H9 (cell line): ENCODE measurements at regions not wholly inside any gene's neighbourhood (a gene's known extent, or its start where the extent isn't known, plus 50 kb on each side); places are given as distances from the start of the nearest gene placed in this dataset.

Experiments used
- DNase-seq: peaks from one replicate; pipeline ENCODE4 v3.0.0-alpha.2; 2017
- H2AFZ ChIP-seq: one replicate; pipeline ENCODE4 v1.6.1; 2013; ENCODE audit warnings: mild to moderate bottlenecking, low read length, control low read depth, moderate library complexity
- H2AK5ac ChIP-seq: 2 replicates; pipeline ENCODE4 v1.6.1; 2013; ENCODE audit warnings: low read length, control low read depth, mixed read lengths; ENCODE audit not compliant: insufficient read length
- H2BK120ac ChIP-seq: one replicate; pipeline ENCODE4 v1.6.1; 2013; ENCODE audit warnings: low read depth, mild to moderate bottlenecking, low read length, control low read depth, inconsistent platforms; ENCODE audit not compliant: poor library complexity, severe bottlenecking
- H2BK12ac ChIP-seq: 2 replicates; pipeline ENCODE4 v1.6.1; 2013; ENCODE audit warnings: low read length, control low read depth, mixed read lengths, low read depth; ENCODE audit not compliant: insufficient read length
- H2BK15ac ChIP-seq: 2 replicates; pipeline ENCODE4 v1.6.1; 2013; ENCODE audit warnings: low read depth, low read length, control low read depth
- H2BK20ac ChIP-seq: one replicate; pipeline ENCODE4 v1.6.1; 2013; ENCODE audit warnings: low read depth, mild to moderate bottlenecking, low read length, control low read depth, inconsistent platforms; ENCODE audit not compliant: poor library complexity, severe bottlenecking
- H2BK5ac ChIP-seq: 2 replicates; pipeline ENCODE4 v1.6.1; 2013; ENCODE audit warnings: low read length, control low read depth, mixed read lengths; ENCODE audit not compliant: insufficient read length
- H3K14ac ChIP-seq: 2 replicates; pipeline ENCODE4 v1.6.1; 2013; ENCODE audit warnings: low read length, control low read depth; ENCODE audit not compliant: insufficient read depth
- H3K18ac ChIP-seq: 2 replicates; pipeline ENCODE4 v1.6.1; 2013; ENCODE audit warnings: low read depth, mild to moderate bottlenecking, mixed read lengths, low read length, control low read depth; ENCODE audit not compliant: insufficient read length
- H3K23ac ChIP-seq: 2 replicates; pipeline ENCODE4 v1.6.1; 2013; ENCODE audit warnings: low read length, control low read depth, mixed read lengths, low read depth; ENCODE audit not compliant: insufficient read length
- H3K23me2 ChIP-seq: 2 replicates; pipeline ENCODE4 v1.6.1; 2013; ENCODE audit warnings: low read depth, mild to moderate bottlenecking, mixed read lengths, low read length, control low read depth; ENCODE audit not compliant: insufficient read length, poor library complexity, severe bottlenecking
- H3K27ac ChIP-seq: 2 replicates; pipeline ENCODE4 v1.5.1; 2013; ENCODE audit warnings: low read length, control low read depth, mixed read lengths, low read depth; ENCODE audit not compliant: insufficient read length
- H3K27me3 ChIP-seq: 2 replicates; pipeline ENCODE4 v1.6.1; 2013; ENCODE audit warnings: low read length, control low read depth, inconsistent platforms; ENCODE audit not compliant: insufficient read depth
- H3K4ac ChIP-seq: 2 replicates; pipeline ENCODE4 v1.6.1; 2013; ENCODE audit warnings: low read depth, mild to moderate bottlenecking, control low read depth, inconsistent platforms, low read length, moderate library complexity
- H3K4me1 ChIP-seq: 2 replicates; pipeline ENCODE4 v1.6.1; 2013; ENCODE audit warnings: low read length, control low read depth, inconsistent platforms; ENCODE audit not compliant: insufficient read depth
- H3K4me2 ChIP-seq: 2 replicates; pipeline ENCODE4 v1.6.1; 2013; ENCODE audit warnings: low read length, control low read depth, mixed read lengths; ENCODE audit not compliant: insufficient read length, insufficient read depth
- H3K56ac ChIP-seq: 2 replicates; pipeline ENCODE4 v1.6.1; 2013; ENCODE audit warnings: low read depth, mild to moderate bottlenecking, mixed read lengths, low read length, control low read depth; ENCODE audit not compliant: insufficient read length
- H3K79me1 ChIP-seq: 2 replicates; pipeline ENCODE4 v1.6.1; 2013; ENCODE audit warnings: low read depth, mild to moderate bottlenecking, moderate library complexity, low read length, control low read depth, inconsistent platforms; ENCODE audit not compliant: insufficient read depth, poor library complexity, severe bottlenecking
- H3K79me2 ChIP-seq: 2 replicates; pipeline ENCODE4 v1.6.1; 2013; ENCODE audit warnings: low read length, control low read depth, inconsistent platforms; ENCODE audit not compliant: insufficient read depth
- H3K9ac ChIP-seq: 2 replicates; pipeline ENCODE4 v1.6.1; 2013; ENCODE audit warnings: low read length, control low read depth, mixed read lengths; ENCODE audit not compliant: insufficient read length; ENCODE audit errors: extremely low read depth
- H3K9me3 ChIP-seq: one replicate; pipeline ENCODE4 v1.6.1; 2013; ENCODE audit warnings: low read depth, low read length, inconsistent platforms; ENCODE audit not compliant: control insufficient read depth
- H3T11ph ChIP-seq: one replicate; pipeline ENCODE4 v1.6.1; 2013; ENCODE audit warnings: mild to moderate bottlenecking, low read length, control low read depth, inconsistent platforms
- H4K20me1 ChIP-seq: one replicate; pipeline ENCODE4 v1.6.1; 2013; ENCODE audit not compliant: control insufficient read depth, insufficient read length, insufficient read depth
- H4K5ac ChIP-seq: 2 replicates; pipeline ENCODE4 v1.6.1; 2013; ENCODE audit warnings: low read depth, mild to moderate bottlenecking, mixed read lengths, low read length, control low read depth; ENCODE audit not compliant: insufficient read length
- H4K8ac ChIP-seq: replicated peaks from 2 replicates; pipeline ENCODE4 v1.6.1; 2013; ENCODE audit warnings: low read length, control low read depth, mixed read lengths, low read depth; ENCODE audit not compliant: insufficient read length
- H4K91ac ChIP-seq: 2 replicates; pipeline ENCODE4 v1.6.1; 2013; ENCODE audit warnings: low read depth, mild to moderate bottlenecking, moderate library complexity, mixed read lengths, low read length, control low read depth; ENCODE audit not compliant: insufficient read length
- H3K27ac Mint-ChIP-seq, 3 experiments: 2 replicates in 2 of 3; 3 replicates in 1 of 3; pipeline ENCODE4 v1.8.0; 2020 to 2021; ENCODE audit warnings: mixed read lengths in 3 of 3, mild to moderate bottlenecking in 1 of 3, moderate library complexity in 1 of 3
- H3K27me3 Mint-ChIP-seq: 2 replicates; pipeline ENCODE4 v1.8.0; 2021; ENCODE audit warnings: low read depth, mild to moderate bottlenecking, moderate library complexity, mixed read lengths
- H3K36me3 Mint-ChIP-seq, 3 experiments: 2 replicates in 2 of 3; 3 replicates in 1 of 3; pipeline ENCODE4 v1.8.0; 2020 to 2021; ENCODE audit warnings: low read depth in 3 of 3, mixed read lengths in 3 of 3; ENCODE audit not compliant: insufficient read depth in 1 of 3
- H3K4me1 Mint-ChIP-seq, 2 experiments: 2 replicates each; pipeline ENCODE4 v1.8.0; 2020; ENCODE audit warnings: mixed read lengths in 2 of 2
- H3K4me3 Mint-ChIP-seq, 2 experiments: 2 replicates in 1 of 2; 3 replicates in 1 of 2; pipeline ENCODE4 v1.8.0; 2020 to 2021; ENCODE audit warnings: mild to moderate bottlenecking in 2 of 2, mixed read lengths in 2 of 2, moderate library complexity in 1 of 2
- H3K9me3 Mint-ChIP-seq, 2 experiments: 2 replicates in 1 of 2; 3 replicates in 1 of 2; pipeline ENCODE4 v1.8.0; 2020; ENCODE audit warnings: mild to moderate bottlenecking in 2 of 2, mixed read lengths in 2 of 2, moderate library complexity in 1 of 2
- CTCF ChIP-seq: fragments of 200-600 bp; sonication (generic); conservative IDR thresholded peaks from 3 replicates; pipeline ENCODE4 v1.8.0; 2021; ENCODE audit warnings: antibody characterized with exemption, mild to moderate bottlenecking
- WGBS: extraction: QIAGEN DNeasy Blood & Tissue Kit; methylation state at CpG from one replicate; pipeline ENCODE4 v1.1.7; 2013; ENCODE audit warnings: missing lambda C conversion rate, low lambda C conversion rate, mixed read lengths; ENCODE audit not compliant: insufficient read length; ENCODE audit errors: extremely low coverage; 5-methylcytosine and 5-hydroxymethylcytosine counted together

GRCh38 chr9:102459828-102460227, 535.3 kb upstream of the CYLC2 start:
- no peaks in the 10 kb centered on the region; the same call in 1 of the 2 replicates for H3K27me3 Mint-ChIP-seq
- Histone ChIP-seq H3K9me3 (no peaks in the 10 kb centered on the region), H3K27me3 (no peaks in the 10 kb centered on the region), H3K14ac (no peak overlapping the region), H3K18ac (no peak overlapping the region), H4K20me1 (no peaks in the 10 kb centered on the region), H3K9ac (no peak overlapping the region), H4K5ac (no peak overlapping the region), H2BK12ac (no peak overlapping the region), H4K8ac (no peak overlapping the region), H3K27ac (no peak overlapping the region), H3K4me2 (no peak overlapping the region), H2AFZ (no peak overlapping the region), H3K56ac (no peak overlapping the region), H3T11ph (no peak overlapping the region), H3K79me2 (no peaks in the 10 kb centered on the region), H3K23me2 (no peaks in the 10 kb centered on the region), H2BK20ac (no peak overlapping the region), H4K91ac (no peak overlapping the region), H2BK5ac (no peak overlapping the region), H3K4ac (no peak overlapping the region), H3K79me1 (no peaks in the 10 kb centered on the region), H2AK5ac (no peak overlapping the region), H3K4me1 (no peaks in the 10 kb centered on the region), H2BK15ac (no peak overlapping the region), H3K23ac (no peak overlapping the region), H2BK120ac (no peak overlapping the region)
- H3K4me1 Mint-ChIP-seq, result no peaks in the 10 kb centered on the region
- DNase-seq, result no peak
- no peak for TF ChIP-seq CTCF
- WGBS, result no CpG with 5 or more reads among the region's 1 CpG
- H3K36me3 Mint-ChIP-seq, result no peaks in the 10 kb centered on the region
- no peak overlapping the region for H3K27ac Mint-ChIP-seq
- no peaks in the 10 kb centered on the region for H3K9me3 Mint-ChIP-seq
- H3K4me3 Mint-ChIP-seq, result no peak overlapping the region
